GM12872 (cell line): ENCODE measurements at regions not wholly inside any gene's neighbourhood (a gene's known extent, or its start where the extent isn't known, plus 50 kb on each side); places are given as distances from the start of the nearest gene placed in this dataset.

Experiments used
- TF ChIP-seq, protein P1 (sequence below): IDR thresholded peaks from 3 replicates; pipeline ENCODE4 v1.5.1; 2011; ENCODE audit warnings: low read depth, mild to moderate bottlenecking, low read length, moderate library complexity; ENCODE audit not compliant: insufficient read depth

DNA sequence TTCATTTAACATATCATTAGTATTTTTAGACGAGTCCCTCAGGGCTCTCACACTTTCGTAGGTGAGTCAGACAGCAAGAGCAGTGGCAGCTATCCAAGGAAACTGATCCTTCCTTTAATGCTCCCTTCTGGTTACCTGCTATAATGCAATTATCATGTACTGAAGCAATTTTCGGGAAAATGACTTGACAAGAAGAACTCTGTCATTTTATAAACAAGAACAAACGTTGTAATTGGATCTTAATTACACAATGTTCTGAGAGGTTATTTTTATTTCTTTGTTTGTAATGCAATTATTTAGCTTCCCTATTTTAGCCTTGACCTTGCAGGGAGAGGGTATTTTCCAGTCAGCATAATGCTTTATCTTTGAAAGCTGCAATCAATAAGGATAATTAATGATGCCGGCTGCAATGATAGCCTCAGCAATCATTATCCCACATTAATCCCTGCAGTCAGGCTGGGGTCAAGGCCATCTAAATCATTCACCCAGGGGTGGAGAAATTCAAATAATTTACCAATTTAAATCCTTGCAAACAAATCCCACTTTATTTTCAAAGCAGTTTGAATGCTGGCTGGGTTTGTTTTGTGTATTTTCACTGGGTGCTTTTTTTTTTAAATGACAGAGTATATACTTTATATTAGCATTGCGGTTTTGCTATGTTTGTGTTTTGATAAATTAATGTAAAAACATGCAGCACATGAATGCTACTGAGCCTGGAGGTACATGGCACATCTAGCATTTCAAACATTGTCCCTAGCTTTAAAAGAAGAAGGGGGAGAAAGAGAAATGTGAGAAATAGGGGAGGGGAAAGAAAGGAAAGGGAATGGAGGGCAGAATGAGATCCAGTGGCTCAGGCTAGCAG, 249.9 kb downstream of the SHOX2 start:
- TF ChIP-seq, protein P1, sequence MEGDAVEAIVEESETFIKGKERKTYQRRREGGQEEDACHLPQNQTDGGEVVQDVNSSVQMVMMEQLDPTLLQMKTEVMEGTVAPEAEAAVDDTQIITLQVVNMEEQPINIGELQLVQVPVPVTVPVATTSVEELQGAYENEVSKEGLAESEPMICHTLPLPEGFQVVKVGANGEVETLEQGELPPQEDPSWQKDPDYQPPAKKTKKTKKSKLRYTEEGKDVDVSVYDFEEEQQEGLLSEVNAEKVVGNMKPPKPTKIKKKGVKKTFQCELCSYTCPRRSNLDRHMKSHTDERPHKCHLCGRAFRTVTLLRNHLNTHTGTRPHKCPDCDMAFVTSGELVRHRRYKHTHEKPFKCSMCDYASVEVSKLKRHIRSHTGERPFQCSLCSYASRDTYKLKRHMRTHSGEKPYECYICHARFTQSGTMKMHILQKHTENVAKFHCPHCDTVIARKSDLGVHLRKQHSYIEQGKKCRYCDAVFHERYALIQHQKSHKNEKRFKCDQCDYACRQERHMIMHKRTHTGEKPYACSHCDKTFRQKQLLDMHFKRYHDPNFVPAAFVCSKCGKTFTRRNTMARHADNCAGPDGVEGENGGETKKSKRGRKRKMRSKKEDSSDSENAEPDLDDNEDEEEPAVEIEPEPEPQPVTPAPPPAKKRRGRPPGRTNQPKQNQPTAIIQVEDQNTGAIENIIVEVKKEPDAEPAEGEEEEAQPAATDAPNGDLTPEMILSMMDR, result no peak

DNA sequence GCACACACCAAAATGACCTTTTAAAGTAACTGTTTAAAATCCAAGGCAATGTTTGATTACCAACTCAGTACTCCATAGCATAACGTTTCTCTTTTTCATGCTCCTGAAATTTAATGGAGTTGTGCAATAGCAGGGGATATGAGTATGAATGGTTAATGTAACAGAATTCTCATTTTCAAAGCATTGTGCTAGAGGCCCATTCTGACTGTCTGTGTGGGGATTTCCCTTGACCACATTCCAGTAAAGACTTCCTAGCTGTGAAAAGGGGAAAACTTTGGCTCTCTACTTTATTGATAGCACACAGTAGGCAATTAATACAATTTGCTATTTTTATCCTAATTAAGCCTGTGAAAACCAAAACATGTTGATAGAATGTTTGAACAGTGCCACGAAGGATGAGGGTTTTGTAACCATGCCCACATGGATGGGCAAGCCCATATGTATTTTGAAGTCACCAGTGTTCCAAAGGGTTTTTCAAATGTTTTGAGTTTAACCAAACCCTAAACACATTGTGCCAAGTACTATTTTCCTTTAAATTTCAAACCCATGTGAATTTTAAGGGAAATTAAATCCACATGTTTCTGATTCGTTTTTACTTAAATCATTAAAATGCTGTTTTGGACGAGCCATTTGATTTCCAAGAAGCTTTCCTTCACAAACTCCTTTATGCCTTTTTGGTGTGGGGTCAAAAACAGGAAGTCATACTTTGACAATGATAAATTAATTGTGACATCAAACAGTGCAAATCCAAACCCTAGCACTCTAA, 261.2 kb downstream of the SHOX2 start:
- TF ChIP-seq, protein P1, result no peak

DNA sequence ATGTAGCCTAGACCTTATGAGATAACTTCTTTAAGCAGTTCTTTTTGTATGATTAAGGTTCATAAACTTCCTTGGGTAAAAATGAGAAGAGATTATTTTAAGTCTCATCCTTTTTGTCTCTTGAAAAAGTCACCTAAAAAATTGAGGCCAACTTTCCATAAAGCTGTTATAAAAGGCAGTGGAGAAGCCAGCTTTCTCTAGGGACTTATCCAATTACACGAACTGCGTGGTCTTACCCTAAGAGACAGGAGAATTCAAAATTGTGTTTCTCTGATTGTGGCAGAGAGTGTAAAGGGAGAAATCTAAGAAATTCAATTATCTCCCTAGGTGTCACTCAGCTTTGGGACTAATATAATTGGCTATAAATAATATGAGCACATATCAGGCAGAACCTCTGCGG, 262.0 kb downstream of the SHOX2 start:
- TF ChIP-seq, protein P1, result no peak

DNA sequence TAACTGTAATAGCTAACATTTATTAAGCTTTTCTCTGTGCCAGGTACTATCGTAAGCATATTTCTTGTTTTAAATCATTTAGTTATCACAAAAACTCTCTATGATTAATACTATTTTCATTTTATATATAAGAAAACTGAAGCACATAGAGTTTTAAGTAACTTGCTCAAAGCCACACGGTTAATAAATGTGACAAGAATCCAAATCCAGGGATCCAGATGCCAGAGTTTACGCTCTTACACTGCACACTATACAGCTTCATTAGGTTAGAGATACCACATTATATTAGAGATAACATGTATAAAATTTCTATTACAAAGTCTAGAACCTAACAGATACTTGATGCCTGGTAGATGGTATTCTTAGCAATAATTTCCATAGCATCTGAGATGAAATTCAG, 265.2 kb downstream of the SHOX2 start:
- TF ChIP-seq, protein P1, result no peak

DNA sequence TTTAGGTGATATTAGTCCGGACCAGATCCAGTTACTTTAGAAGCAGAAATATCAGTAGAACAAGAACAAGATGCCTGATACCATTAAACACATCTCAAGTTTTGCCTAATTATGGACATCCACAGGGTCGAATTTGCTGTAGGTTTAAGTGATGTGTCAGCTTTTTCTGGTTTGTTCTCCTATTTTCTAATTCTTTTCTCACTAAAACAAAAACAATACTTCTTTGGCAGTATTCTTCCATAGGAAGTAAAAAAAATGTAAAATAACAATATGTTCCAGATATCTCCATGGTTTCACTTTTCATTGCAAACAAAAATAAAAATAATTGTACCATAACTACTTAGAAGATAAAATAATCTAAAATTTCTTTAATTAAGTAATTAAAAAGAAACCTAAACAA, 265.7 kb downstream of the SHOX2 start:
- TF ChIP-seq, protein P1, result no peak

DNA sequence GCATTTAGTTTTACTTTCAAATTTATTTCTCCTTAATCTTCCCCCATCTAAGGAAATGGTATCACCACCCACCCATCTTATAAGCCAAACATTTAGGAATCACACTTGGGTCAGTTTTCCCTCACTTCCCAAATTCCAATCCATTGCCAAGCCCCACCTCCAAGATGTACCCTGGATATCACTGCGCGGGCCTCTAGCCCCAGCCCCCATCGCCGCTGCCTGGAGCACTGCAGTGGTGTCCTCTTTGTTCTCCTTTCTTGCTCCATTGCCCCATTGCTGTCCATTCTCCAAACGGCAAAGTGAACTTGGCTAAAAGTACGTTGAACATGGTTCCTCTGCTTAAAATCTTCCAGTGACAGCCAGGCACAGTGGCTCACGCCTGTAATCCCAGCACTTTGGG, 267.8 kb downstream of the SHOX2 start:
- TF ChIP-seq, protein P1, result no peak

DNA sequence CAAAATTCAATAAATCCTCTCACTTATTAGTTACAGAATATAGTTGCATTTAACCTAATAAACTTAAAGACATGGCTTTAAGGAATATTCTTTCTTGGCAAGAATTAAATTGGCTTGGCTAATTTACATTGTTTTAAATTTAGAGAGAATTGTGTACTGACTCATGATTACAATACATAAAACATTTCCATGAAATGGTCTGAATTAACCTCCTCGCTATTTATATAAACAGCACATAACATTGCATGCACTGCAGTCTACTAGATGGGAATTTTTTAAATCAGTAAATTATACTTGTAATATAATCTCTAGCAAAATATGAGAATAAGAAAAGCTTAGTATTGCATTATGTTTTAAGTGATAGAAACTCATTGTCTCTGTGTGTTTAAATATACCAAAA, 268.9 kb downstream of the SHOX2 start:
- TF ChIP-seq, protein P1, result no peak
